Loucy (cell line): ENCODE measurements at regions not wholly inside any gene's neighbourhood (a gene's known extent, or its start where the extent isn't known, plus 50 kb on each side); places are given as distances from the start of the nearest gene placed in this dataset.

Experiments used
- H2AFZ ChIP-seq: fragments of 200-600 bp; sonication (generic); 2 replicates; pipeline ENCODE4 v1.6.0; 2016; ENCODE audit warnings: antibody characterized with exemption, mild to moderate bottlenecking, low read length, moderate library complexity
- H3F3A ChIP-seq: fragments of 200-600 bp; 2 replicates; pipeline ENCODE4 v1.6.0; 2016; ENCODE audit warnings: antibody characterized with exemption, low read depth, mild to moderate bottlenecking
- H3K27me3 ChIP-seq: fragments of 200-600 bp; sonication (generic); 2 replicates; pipeline ENCODE4 v1.6.1; 2014; ENCODE audit warnings: low read length, mild to moderate bottlenecking; ENCODE audit not compliant: insufficient read depth, poor library complexity, severe bottlenecking
- H3K36me3 ChIP-seq: fragments of 200-600 bp; sonication (generic); 2 replicates; pipeline ENCODE4 v1.6.1; 2016; ENCODE audit warnings: low read length; ENCODE audit not compliant: insufficient read depth
- H3K4me1 ChIP-seq: fragments of 200-600 bp; sonication (generic); 2 replicates; pipeline ENCODE4 v1.5.1; 2014; ENCODE audit warnings: low read length, mild to moderate bottlenecking; ENCODE audit not compliant: insufficient read depth, poor library complexity, severe bottlenecking
- H3K4me2 ChIP-seq: fragments of 200-600 bp; sonication (generic); 2 replicates; pipeline ENCODE4 v1.6.0; 2014; ENCODE audit warnings: antibody characterized with exemption, low read length, low read depth, mild to moderate bottlenecking; ENCODE audit not compliant: poor library complexity, severe bottlenecking
- H3K4me3 ChIP-seq: fragments of 200-600 bp; sonication (generic); 2 replicates; pipeline ENCODE4 v1.5.1; 2014; ENCODE audit warnings: low read length, mild to moderate bottlenecking, mixed read lengths; ENCODE audit not compliant: poor library complexity, severe bottlenecking
- H3K79me2 ChIP-seq: fragments of 200-600 bp; sonication (generic); 2 replicates; pipeline ENCODE4 v1.6.1; 2014; ENCODE audit warnings: low read length; ENCODE audit not compliant: insufficient read depth
- H3K9ac ChIP-seq: fragments of 200-600 bp; sonication (generic); 2 replicates; pipeline ENCODE4 v1.6.0; 2014; ENCODE audit warnings: mild to moderate bottlenecking, low read depth, low read length, moderate library complexity; ENCODE audit not compliant: poor library complexity, severe bottlenecking
- H3K9me2 ChIP-seq: fragments of 200-600 bp; sonication (generic); replicated peaks from 2 replicates; pipeline ENCODE4 v1.6.1; 2016; ENCODE audit warnings: low read depth, low read length, mixed read lengths
- H3K9me3 ChIP-seq: fragments of 200-600 bp; sonication (generic); 2 replicates; pipeline ENCODE4 v1.6.1; 2014; ENCODE audit warnings: mild to moderate bottlenecking, antibody characterized with exemption, low read length, low read depth; ENCODE audit not compliant: insufficient read depth
- H4K20me1 ChIP-seq: fragments of 200-600 bp; sonication (generic); 2 replicates; pipeline ENCODE4 v1.6.0; 2014; ENCODE audit warnings: antibody characterized with exemption, low read length, mild to moderate bottlenecking; ENCODE audit not compliant: insufficient read depth, poor library complexity, severe bottlenecking
- CTCF ChIP-seq: fragments of 200-600 bp; sonication (generic); conservative IDR thresholded peaks from 2 replicates; pipeline ENCODE4 v1.5.1; 2014; ENCODE audit warnings: mild to moderate bottlenecking, antibody characterized with exemption, low read length
- EZH2phosphoT487 ChIP-seq: fragments of 200-600 bp; IDR thresholded peaks from 2 replicates; pipeline ENCODE4 v1.6.1; 2018; ENCODE audit warnings: antibody characterized with exemption, mild to moderate bottlenecking, moderate library complexity, borderline replicate concordance

DNA sequence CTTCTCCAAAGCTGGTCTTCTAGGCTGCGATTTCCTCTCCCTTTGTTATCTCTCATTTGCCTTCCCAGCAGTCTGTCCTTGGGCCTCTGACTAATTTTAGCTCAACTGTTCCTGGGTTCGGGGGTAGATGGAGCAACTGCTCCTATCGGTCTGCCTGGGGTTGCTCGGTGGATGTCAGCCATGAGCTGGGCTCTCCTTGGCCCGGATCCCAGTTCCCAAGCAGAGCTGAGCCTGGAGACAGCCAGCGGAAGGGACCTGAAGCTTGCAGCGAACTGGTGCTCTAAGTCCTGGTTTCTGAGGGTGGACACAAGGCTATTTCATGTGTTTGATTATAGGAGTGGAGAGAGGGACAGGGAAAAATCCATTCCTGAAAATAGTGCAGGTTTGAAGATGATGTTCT, 423.0 kb downstream of the RPS6KC1 start:
- Histone ChIP-seq H3K9ac (no peak overlapping the region), H4K20me1 (no peaks in the 10 kb centered on the region), H3K36me3 (no peaks in the 10 kb centered on the region), H3K4me2 (no peak overlapping the region), H3F3A (no peaks in the 10 kb centered on the region), H3K27me3 (no peaks in the 10 kb centered on the region), H3K79me2 (no peaks in the 10 kb centered on the region), H3K4me1 (no peaks in the 10 kb centered on the region), H3K9me3 (no peaks in the 10 kb centered on the region), H2AFZ (no peak overlapping the region), H3K4me3 (no peak overlapping the region), H3K9me2 (no peaks in the 10 kb centered on the region)
- TF ChIP-seq CTCF: no peak
- TF ChIP-seq EZH2phosphoT487: no peak

GRCh38 chr1:213481395-213481794, 430.4 kb downstream of the RPS6KC1 start:
- no peaks in the 10 kb centered on the region for H3K36me3 ChIP-seq
- no peaks in the 10 kb centered on the region for H3K9me3 ChIP-seq
- H3K4me1 ChIP-seq: no peaks in the 10 kb centered on the region
- no peaks in the 10 kb centered on the region for H3K27me3 ChIP-seq
- H3F3A ChIP-seq: no peaks in the 10 kb centered on the region
- H4K20me1 ChIP-seq: no peaks in the 10 kb centered on the region
- no peaks in the 10 kb centered on the region for H3K79me2 ChIP-seq
- no peak overlapping the region for H3K9ac ChIP-seq
- no peak for TF ChIP-seq CTCF
- TF ChIP-seq EZH2phosphoT487: no peak
- H2AFZ ChIP-seq: no peak overlapping the region
- H3K4me3 ChIP-seq: no peak overlapping the region
- H3K4me2 ChIP-seq: no peak overlapping the region
- H3K9me2 ChIP-seq: no peaks in the 10 kb centered on the region

DNA sequence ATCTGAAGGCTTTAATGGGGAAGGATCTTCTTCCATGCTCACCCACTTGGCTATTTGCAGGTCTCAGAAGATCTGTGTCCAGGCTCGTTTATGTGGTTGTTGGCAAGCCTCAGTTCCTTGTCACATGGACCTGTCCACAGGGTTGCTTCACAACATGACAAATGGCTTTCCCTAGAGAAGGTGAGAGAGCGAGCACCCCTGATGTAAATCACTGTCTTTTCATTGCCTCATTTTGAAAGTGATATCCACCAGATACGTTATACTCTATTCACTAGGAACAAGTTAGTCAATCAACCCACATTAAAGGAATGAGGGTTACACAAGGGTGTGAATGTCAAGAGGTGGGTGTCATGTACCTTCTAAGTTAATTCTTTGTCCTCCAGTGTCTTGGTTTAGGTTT, 433.3 kb downstream of the RPS6KC1 start:
- Histone ChIP-seq H3K9me2 (no peaks in the 10 kb centered on the region), H2AFZ (no peak overlapping the region), H3K4me2 (no peak overlapping the region), H3K27me3 (no peaks in the 10 kb centered on the region), H3K4me3 (no peak overlapping the region), H3K9me3 (no peaks in the 10 kb centered on the region), H3K79me2 (no peaks in the 10 kb centered on the region), H3K4me1 (no peaks in the 10 kb centered on the region), H3K9ac (no peak overlapping the region), H3F3A (no peaks in the 10 kb centered on the region), H4K20me1 (no peaks in the 10 kb centered on the region), H3K36me3 (no peaks in the 10 kb centered on the region)
- no peak for TF ChIP-seq CTCF
- TF ChIP-seq EZH2phosphoT487: no peak
